ENCODE measurements at regions not wholly inside any gene's neighbourhood (a gene's known extent, or its start where the extent isn't known, plus 50 kb on each side); places are given as distances from the start of the nearest gene placed in this dataset.

DNA sequence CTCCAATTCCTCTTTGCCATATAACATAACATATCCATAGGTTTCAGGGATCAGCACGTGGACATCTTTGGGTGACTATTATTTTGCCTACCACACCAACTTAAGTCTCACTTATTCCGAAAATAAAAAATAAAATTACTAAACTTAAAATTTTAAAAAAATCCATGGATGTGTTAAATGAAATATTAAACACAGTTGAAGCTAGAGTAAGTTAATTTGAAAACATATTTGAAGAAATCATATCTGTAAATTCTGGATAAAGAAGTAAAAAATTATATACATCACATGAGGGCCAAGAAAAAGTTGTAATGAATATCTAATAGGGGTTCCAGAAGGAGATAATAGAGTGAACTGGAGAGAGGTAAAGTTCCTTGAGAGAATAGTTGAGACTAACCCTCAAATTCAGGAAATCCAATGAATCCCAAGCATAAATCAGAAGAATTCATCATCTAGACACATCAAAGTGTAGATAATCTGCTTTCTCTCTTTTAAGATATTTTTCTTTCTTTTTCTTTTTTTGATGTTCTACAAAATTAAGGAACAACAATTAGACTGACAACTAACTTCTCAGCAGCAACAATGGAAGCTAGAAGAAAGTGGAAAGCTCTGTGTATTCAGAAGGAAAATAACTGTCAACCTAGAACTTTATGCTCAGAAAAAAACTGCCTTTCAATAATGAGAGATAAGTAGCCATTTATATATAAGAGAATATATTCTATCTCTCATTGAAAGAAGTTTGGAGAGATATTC is 147.4 kb downstream of the ABHD5 start:
- TF ChIP-seq CTCF (IDR thresholded peaks at IDR 0.05 in 2 of 3, conservative IDR thresholded peaks at IDR 0.05 in 1 of 3; ENCODE audit: control insufficient read depth in 2 of 3, extremely low read depth in 1 of 3, insufficient read depth in 1 of 3, low read depth in 3 of 3, low read length in 3 of 3), result no peak
- TF ChIP-seq BHLHE40 (IDR thresholded peaks at IDR 0.05; ENCODE audit: borderline replicate concordance in 1 of 2, low read depth in 2 of 2, low read length in 1 of 2), result no peak
- TF ChIP-seq RCOR1 (conservative IDR thresholded peaks at IDR 0.05; ENCODE audit: low read depth, low read length), result no peak
- TF ChIP-seq POLR2A (IDR thresholded peaks at IDR 0.05; ENCODE audit: low read depth, low read length), result no peak
- no peak for TF ChIP-seq TARDBP (IDR thresholded peaks at IDR 0.05; ENCODE audit: borderline replicate concordance)
- TF ChIP-seq ETV6 (conservative IDR thresholded peaks at IDR 0.05 in 1 of 2, IDR thresholded peaks at IDR 0.05 in 1 of 2; ENCODE audit: borderline replicate concordance in 1 of 2, low read depth in 1 of 2), result no peak
- TF ChIP-seq MXI1 (IDR thresholded peaks at IDR 0.05; ENCODE audit: low read depth, low read length), result no peak
- TF ChIP-seq RAD21 (IDR thresholded peaks at IDR 0.05; ENCODE audit: insufficient read depth, low read depth, low read length), result no peak
- TF ChIP-seq, protein P1, sequence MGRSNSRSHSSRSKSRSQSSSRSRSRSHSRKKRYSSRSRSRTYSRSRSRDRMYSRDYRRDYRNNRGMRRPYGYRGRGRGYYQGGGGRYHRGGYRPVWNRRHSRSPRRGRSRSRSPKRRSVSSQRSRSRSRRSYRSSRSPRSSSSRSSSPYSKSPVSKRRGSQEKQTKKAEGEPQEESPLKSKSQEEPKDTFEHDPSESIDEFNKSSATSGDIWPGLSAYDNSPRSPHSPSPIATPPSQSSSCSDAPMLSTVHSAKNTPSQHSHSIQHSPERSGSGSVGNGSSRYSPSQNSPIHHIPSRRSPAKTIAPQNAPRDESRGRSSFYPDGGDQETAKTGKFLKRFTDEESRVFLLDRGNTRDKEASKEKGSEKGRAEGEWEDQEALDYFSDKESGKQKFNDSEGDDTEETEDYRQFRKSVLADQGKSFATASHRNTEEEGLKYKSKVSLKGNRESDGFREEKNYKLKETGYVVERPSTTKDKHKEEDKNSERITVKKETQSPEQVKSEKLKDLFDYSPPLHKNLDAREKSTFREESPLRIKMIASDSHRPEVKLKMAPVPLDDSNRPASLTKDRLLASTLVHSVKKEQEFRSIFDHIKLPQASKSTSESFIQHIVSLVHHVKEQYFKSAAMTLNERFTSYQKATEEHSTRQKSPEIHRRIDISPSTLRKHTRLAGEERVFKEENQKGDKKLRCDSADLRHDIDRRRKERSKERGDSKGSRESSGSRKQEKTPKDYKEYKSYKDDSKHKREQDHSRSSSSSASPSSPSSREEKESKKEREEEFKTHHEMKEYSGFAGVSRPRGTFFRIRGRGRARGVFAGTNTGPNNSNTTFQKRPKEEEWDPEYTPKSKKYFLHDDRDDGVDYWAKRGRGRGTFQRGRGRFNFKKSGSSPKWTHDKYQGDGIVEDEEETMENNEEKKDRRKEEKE (IDR thresholded peaks at IDR 0.05), result no peak
